NCI-H1436 treated with DMSO at 0.1 percent for 48 hours (cell line): ENCODE measurements at regions not wholly inside any gene's neighbourhood (a gene's known extent, or its start where the extent isn't known, plus 50 kb on each side); places are given as distances from the start of the nearest gene placed in this dataset.
"Not testable (repeated sequence)": the region's sequence is repeated elsewhere in the genome, so short reads cannot be mapped to it uniquely, and the experiment has no call there.

Experiments
- DNase-seq: peaks from one replicate; lab custom pipeline; 2025; lab: John Stamatoyannopoulos, UW

DNA sequence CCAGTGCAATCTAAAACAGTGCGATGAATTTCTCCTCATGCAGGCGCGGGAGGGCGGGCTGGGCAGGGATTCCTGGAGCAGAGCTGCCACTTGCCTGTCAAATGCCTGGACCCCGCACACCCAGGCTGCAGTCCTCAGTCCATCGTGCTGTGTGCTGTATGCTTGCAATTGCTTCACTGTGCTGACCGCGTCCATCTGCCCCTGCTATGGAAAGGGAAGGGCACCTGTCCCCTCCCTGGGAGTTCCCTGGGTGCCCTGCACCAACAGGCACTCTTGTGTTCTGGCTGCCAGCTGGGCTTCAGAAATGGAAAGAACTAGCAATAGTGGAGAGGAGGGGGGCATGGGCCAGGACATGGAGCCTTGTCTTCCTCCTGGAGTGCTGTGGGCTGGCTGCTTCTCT, 185.4 kb upstream of the B3GAT1 start:
- no peak for DNase-seq

DNA sequence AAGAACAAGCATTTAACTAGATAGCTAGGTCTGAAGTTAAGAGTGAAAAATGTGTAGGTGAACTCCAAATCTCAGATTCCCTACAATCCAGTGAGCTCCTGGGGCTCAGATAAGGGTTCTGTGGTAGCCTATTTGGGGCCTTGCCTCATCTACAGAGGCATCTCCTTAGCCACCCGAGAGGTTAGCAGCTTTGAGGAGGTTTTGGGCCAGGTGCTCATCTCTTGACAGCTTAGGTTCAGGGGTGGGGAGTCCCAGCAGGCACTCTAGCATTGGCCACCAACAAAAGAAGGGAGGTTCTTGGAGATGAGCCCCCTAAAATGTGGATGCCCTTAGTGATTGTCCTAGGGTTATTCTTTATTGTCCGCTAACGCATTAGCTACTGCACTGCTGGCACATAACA, 184.4 kb upstream of the B3GAT1 start:
- DNase-seq = no peak

DNA sequence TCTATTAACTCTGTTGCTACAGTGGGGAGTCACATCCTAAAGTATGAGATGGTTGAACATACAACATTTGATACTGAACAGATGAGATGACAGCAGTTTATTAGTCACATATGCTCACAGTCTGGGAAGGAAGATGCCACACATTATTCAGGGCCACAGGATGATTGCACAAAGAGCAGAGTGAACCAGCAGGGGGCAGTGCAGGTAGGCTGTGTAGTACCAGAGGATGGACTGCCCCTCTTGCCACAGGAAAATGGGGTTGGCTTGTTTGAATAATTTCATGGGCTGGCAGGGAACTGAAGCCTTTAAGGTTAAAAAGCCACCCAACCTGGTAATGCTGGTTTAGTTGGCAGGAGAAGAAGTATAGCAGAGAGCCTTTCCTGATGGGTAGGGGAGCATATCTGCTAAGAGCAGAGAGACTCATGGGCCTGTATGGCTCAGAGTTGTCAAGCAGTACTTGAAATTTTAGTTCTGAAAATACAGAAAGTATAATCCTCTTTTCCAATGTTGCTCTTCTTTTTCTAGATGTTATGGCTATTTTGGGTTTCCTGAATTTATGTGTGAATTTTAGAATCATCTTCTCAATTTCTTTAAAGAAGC, 180.4 kb upstream of the B3GAT1 start:
- DNase-seq = no peak

DNA sequence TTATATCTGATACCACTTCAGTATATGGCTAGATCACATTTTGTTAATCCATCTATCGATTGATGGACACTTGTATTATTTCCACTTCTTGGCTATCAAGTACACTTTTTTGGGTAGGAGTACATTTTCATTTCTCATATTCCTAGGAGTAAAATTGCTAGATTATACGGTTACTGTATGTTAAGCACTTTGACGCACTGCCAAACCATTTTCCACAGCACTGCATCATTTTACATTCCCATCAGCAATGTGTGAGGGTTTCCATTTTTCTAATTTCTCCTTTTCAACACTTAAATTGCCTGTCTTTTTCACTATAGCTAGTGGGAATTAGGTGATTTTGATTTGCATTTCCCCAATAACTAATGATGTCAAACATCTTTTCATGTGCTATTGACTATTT, 179.3 kb upstream of the B3GAT1 start:
- DNase-seq = no peak

DNA sequence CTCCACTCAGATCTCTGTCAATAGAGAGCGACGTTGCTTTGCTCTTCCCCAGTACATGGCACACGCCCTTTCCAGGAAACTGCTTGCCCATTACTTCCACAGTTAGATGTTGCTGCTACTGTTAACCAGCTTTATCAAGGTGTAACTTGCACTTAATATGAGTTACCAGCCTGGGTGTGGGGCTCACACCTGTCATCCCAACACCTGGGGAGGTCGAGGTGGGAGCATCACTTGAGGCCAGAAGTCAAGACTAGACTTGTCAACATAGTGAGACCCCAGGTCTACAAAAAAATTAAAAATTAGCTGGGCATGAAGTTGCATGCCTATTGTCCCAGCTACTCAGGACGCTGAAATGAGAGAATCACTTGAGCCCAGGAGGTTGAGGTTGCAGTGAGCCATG, 177.1 kb upstream of the B3GAT1 start:
- DNase-seq = no peak

DNA sequence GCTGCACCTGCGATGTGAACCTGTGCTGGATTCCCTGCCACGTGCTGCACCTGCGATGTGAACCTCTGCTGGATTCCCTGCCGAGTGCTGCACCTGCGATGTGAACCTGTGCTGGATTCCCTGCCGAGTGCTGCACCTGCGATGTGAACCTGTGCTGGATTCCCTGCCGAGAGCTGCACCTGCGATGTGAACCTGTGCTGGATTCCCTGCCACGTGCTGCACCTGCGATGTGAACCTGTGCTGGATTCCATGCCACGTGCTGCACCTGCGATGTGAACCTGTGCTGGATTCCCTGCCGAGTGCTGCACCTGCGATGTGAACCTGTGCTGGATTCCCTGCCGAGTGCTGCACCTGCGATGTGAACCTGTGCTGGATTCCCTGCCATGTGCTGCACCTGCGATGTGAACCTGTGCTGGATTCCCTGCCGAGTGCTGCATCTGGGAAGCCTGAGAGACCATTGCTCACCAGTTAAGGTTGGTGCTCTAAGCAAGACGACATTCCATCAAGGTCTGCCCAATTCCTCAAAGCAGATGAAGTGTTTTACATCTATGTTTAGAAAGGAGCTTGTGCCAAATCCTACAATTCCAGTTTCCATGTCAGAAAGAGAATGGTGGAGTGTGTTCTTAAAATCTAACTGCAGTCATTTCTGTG, 176.5 kb upstream of the B3GAT1 start:
- not testable (repeated sequence) for DNase-seq

DNA sequence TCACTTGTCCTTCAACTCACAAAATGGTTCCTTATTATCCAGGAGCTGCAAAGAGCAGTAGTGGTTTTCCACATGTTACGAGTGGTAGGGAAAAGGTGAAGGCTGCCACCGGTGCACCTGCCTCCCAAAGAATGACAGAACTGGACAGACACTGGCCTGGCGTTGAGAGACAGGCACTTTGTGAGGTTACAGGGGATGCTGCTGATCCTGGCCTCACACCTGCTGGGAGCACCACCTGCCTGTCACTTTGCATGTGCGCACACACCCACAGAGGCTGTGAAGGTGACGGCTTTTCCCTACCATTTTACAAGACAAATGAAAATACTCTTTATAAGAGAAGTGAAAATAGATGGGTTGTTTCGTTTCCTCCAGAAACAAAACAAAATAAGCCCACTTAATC, 175.3 kb upstream of the B3GAT1 start:
- no peak for DNase-seq

DNA sequence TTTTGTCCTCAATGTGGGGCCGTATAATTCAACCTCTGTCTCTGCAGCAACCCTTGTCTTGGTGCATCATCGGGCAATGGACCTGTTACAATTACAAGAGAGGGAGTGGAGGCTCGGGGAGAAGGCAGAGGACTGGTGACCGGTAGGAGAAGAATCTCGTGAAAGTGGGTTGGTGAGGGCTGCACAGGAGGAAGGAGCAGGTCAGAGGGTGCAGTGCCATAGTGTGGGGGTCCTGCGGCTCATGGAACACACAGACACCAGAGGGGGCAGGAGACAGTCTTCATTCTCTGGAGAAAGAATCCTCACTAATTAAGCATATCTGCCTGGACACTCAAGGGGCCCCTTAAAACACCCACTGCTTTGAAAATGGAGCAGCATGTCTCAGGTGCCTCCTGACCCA, 174.7 kb upstream of the B3GAT1 start:
- DNase-seq = no peak

DNA sequence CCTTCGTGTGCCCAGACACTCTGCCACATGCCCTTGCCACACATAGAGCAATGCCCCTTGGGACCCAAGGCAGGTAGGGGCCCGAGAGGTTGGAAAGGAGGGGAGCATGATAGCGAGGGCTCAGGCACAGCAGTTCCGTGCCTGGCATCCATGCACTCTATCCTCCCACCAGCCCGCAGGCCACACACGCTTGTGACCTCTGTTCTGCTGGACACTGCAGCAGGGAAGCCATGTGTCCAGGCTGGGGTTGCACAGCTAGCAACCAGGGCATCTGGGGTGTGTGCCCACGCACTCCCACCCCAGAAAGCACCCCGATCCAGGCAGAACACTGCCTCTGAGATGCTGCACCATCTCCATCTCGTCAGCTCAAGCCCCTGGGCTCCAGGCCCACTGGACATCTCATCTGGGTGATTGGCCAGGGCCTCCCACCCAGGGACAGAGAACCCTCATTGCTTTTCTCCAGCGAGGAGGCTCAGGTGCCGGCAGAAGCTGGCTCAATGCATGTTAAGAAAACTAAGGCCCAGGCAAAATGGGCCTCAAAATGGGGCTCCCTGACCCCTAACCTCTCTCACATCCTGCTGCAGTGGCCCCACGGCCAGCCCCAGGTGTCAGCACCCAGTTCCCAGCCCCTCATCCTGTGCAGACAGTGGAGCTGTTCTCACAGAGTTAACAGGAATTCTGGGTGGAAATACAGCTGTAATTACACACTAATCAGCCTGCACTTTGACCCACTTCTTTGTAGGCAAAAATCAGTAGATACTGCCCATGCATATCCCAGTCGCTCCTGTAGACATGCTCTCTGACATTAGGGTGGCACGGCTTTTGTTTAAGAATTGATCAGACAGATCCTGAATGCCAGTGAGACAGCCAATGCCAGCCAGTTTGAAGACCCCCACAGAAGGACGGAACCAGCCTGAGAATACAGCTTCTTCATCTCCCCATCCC, 173.9 kb upstream of the B3GAT1 start:
- DNase-seq = no peak

DNA sequence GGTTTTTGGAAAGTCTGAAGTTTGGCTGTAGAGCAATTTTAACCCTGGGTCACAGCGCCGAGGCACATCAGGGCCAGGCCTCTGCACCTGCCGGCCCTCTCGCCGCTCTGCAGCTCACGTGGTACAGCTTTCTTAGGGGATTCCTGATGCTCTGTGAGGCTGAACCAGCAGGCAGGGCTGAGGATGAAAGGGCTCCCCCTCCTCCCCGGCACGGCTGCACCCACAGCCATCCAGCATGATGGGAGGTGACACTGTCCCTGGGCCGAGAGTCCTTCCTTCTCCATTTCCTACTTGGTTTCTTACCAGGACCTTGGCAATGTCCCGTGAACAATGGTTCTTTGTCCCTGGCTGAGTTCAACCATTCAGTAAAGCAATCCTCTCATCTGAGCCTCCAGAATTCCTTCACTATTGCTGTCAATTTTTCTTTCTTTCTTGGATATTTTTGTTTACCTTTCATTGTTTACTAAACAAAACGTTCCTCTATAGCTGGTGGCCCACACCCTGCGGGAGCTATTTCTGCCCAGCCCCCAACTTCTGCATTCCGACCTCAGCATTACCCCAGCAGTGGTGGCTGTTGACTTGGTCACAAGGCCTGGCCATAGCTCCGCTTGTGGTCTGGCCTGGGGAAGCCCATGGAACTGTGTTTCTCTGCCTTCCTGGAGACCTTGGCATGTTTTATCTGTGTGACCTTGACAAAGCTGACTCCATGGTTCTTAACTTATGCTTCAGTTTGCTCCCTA, 172.8 kb upstream of the B3GAT1 start:
- DNase-seq = no peak

DNA sequence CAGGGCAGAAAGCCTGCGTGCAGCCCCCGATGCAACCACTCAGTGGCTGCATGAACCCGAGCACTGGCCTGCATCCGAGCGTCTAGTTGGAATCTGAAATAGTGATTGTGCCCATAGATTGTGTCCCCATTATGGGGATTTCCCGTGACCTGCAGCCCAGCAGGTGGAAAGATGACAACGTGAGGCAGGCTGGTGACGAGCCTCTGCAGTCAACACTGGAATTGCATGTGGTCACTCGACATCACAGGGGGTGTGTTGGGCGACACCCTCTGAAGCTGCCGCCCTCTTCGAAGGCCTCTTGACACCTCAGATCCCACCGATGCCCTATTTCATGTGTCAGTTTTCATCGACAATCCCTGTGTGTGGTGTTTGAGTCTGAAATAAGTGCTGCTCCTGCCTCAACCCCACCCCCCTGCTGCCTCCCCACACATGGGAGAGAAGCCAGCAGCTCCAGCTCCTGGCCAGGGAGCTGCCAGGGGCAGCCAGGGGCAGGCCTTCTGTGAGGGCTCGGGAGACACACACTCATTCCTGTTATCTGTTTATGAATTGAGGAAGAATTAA, 172.0 kb upstream of the B3GAT1 start:
- no peak for DNase-seq

DNA sequence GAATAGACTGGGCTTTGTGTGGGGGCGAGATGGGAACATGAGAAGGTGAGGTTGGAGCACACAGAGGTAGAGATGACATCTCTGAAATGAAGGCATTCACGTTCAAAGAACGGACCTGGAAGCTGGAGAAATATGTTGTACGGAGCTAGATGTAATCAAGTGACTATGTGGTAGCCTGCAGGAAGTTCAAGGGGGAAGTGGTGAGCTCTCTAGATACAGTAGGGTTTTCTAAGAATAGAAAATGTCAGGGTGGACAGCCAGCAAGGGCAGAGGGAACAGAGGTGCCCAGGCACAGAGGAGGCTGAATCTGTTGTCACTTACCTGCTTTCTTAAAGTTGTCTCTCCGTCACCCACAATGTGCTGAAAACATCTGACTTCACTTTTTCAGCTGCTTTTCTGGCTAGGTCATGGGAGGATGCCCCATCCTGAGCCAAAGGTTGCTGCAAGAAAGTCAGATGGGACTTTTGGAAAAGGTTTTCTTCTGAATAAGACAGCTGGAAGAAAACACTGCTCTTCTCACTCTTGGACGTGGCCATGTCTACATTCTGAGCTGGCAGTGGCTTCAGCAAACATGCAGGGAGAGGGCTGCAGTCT, 171.5 kb upstream of the B3GAT1 start:
- no peak for DNase-seq

DNA sequence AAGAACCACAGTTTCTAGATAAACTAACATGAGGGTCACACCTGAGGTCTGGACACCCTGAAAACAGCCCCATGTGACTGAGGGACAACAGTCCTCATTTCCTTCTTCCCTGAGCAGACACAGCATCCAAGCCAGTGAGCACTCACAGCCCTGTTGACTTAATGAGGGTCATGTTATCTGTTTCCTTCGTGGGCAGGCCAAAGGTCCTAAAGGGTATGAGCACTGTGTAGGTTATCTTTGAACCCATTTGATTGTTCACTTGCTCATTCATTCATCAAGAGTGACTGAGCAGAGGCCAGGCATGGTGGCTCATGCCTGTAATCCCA, 170.7 kb upstream of the B3GAT1 start:
- no peak for DNase-seq

DNA sequence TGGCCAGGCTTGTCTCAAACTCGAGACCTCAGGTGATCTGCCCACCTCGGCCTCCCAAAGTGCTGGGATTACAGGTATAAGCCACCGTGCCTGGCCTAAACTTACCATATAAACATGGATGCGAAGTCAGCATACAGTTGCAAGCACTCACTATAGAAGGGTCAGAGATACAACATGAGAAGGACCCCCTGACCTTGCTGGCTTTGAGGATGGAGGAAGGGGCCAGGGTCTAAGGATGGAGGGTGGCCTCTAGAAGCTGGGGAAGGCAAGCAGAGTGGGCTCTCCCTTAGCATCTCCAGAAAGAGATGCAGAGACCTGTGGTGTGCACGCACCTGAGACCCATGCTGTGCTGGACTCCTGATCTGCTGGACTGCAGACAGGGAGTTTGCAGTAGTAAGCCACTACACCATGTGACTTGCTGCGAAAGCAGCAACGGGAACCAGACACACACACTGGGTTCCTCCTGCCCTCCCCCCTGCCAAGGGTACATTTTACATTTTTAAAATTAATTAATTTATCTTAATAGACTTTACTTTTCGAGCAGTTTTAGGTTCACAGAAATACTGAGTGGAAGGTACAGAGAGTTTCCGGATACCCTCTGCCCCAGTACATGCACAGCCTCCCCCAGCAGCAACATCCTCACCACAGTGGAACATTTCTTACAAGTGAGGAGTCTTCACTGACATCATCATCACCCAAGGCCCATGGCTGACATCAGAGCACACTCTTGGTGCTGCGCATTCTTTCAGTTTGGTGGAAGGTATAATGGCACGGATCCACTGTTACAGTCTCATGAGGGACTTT, 170.1 kb upstream of the B3GAT1 start:
- no peak for DNase-seq

DNA sequence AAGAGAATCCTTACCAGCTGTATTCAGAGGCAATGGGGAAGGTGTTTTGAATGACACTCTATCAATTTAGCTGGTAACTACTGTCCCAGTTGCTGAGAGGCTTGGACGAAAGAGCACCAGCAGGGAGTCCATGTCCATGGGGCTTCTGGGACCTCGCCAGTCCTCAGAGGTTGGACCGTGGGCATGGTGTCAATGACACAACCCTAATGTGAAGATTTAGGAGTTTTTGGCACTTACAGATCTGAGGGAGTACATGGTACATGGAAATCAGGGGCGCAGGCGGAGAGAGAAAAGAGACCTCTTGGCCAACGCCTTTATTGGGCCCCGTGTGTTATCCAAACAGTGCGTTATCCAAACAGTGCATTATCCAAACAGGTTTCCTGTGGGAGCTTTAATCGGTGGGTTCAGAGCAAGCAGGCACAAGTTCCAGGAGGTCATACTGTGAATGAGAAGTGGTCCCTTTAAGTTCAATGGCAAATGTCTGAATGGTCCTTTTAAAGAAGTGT, 169.1 kb upstream of the B3GAT1 start:
- DNase-seq = no peak

DNA sequence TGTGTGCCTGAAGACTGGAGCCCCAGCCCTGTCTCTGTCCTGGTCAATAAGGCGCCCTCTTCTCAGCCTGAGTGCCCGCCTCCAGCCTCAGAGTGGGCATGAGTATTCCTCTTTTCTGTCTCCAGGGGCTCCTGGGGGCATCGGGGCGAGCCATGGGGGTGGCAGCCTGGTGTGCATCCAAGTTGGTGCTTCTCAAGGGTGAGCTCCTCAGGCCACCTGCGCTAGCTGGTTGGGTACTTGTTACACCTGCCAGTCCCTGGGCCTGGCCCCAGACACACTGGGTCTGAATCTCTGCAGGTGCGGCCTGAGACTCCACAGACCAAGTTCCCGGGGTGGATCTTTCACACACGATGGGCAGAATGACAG, 168.6 kb upstream of the B3GAT1 start:
- no peak for DNase-seq

DNA sequence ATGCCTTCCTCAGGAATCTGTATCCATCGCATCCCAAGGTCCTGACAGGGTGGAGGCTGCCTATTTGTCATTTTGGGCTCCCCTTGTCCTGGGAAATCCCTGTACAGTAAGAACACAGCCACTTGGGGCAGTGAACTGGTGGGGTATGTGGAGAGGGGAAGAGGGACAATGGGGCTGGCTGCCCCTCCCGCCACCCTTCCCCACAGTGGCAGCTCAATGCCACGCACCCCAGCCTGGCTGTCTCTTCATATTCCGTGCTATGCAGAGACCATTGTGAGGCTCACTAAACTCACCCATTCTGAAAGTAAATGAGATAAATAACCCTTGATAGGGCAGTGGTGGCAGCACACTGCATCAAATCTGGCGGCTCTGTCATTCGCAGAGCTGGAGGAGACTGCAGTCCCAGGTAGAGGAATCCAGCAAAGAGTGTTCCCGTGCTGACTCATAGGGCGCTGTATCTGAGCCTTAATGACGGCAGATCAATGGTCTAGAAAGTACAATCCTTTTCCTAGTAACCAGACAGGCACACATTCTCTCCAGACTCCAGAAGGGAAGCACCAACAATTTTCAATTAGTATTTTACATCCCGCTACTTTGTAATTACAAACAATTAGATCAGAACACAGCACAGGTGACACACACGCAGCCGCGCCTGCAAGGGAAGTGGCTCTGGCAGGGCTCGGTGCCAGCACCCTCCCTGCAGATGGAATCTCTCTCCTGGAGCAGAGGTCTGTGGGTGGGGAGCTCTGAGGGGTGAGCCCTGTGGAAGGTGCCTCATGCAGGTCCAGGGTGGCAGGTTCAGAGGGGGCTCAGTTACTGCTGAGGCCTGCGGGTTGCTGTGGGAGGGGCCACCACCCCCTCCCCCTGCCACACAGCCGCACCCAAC, 167.9 kb upstream of the B3GAT1 start:
- DNase-seq = no peak

DNA sequence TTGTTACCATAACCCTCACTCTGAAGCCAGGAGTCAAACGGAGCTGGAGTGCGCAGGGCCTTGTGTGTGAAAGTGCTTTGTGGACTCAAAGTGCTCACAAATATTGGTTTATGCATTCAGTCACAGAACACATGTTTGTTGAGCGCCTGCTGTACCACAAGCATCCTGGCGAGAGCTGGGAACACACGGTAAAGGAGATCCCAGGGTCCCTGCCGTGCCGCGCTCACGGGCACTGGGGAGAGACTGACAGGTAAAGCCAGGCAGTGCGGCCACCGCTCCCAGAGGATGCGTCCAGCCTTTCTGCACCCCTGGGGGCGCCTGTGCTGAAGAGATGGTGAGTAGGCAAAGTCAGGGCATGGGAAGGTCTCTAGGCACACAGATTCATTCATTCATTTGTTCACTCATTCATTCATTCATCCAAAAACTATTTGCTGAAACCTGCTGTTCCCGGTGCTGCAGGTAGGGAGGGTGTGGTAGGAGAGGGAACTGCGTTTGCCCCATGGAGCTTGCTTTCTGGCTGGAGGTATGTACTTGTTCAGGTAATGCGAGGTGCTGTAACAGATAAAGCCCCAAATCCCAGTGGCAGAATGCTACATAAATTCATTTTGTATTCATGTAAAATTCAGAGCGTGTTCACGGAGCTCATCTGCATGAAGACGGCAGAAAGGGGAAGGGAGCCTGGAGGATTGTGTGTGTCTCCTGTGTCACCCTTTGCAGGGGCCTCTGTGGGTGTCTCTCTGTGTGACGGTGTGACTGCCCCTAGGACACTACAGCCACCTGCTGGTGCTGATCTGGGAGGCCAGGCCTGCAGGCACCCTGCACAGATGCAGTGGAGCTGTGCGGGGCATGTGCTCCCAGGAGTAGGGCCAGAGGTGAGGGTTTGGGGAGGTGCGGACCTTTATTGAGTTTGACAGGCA, 167.0 kb upstream of the B3GAT1 start:
- no peak for DNase-seq
